NCI-H69 (cell line): ENCODE measurements at regions not wholly inside any gene's neighbourhood (a gene's known extent, or its start where the extent isn't known, plus 50 kb on each side); places are given as distances from the start of the nearest gene placed in this dataset.
A peak's percentile ranks its signal among the peaks of the same experiment; 100 is the strongest.

Experiments used
- DNase-seq: peaks from one replicate; lab custom pipeline; 2025; lab: John Stamatoyannopoulos, UW

DNA sequence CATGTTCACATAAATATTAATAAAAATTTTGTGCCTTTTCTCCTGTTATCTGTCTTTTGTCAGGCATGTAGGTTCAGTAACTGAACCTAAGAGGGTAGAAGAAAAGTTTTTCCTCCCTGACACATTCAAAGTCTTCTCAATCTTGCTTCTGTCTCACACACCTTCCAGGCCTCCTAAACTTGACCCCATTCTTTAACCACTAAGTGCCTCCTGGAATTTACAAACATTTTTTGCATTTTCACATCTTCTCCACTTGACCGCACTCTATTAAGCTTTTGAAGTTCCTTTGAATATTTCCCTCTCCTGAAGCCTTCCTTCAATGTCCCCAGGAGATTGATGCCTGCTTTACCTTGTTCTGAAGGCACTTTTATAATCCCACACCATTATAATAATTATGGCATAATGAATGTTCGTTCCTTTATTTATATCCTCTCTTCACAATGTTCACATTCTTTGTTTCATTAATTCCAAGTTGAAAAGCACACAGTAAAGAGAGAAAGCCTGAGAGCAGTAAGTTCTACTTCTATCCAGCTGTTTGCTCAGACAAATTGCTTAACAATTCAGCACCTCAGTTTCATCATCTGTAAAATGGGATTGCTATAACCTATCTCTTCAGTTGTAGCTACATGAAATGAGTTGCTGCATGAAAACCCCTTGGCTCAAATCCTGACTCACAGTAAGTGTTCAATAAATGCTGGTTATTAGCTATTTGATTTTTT, 184.8 kb upstream of the KLHL29 start:
- DNase-seq = no peak

DNA sequence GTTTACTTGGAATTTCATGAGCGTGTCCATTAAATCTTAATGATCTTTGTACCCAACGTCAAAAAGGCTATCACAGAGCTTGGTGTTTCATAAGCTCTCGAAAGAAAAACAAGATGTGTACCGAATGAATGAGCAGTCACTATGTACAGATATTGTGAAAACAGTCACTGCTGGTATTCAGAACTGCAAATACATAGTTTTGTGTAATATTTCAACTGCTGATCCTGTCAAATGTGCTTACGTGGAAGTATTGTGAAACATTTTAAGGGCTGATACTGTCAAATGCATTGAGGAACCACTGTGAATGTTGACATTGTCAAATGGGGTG, 184.2 kb upstream of the KLHL29 start:
- no peak for DNase-seq

DNA sequence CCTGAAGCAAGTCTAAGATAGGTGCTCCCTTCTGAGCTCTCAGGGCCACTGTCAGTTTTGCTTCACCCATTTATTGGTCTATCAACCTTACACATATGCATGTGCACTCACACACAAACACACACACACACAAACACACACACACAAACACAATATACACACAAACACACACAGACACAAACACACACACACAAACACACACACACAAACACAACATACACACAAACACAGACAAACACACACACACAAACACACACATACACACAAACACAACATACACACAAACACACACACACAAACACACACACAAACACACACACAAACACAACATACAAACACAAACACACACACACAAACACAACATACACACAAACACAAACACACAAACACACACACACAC, 181.6 kb upstream of the KLHL29 start:
- DNase-seq = no peak

DNA sequence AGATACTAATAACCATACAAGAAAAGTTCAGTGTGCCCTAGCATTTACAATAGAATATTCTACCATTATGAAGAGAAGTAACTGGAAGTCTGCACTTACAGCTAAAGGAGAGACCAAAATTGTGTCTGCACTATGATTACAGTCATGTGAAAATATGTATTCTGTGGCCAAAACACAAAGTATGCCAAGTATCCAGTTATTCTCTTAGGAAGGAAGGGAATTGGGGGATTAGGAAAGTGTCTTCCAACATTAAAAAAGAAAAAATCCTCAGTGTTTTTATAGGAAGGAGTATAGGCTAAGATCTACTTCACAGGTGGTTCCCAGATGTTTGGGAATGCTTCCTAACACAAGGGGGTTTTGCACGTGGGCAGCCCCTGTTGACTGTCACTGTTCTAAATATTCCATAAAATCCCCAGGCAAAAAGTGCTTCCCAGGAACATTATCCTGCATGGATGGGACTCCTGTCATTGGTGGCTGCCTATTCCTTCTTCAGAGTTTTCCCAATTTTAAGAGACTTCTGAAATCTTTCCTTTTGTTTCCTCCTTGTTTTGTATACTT, 180.2 kb upstream of the KLHL29 start:
- DNase-seq = no peak

DNA sequence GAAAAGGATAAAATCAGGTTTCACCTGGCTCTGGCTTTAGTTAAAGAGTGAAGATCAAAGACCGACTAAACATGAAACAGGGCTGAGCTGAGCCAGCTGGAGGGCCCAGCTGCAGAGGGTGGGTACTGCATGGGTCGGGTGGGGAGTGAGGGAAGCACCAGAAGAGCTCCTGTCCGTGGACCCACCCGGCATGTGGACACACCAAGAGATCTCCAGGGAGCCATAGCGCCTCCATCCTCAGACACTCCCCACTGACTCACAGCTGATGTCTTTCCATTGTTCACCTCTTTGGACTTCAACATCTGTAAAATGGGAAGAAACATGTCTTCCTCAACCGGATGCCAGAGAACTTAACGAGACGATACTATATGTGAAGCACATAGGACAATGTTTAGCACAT, 178.3 kb upstream of the KLHL29 start:
- DNase-seq = no peak

DNA sequence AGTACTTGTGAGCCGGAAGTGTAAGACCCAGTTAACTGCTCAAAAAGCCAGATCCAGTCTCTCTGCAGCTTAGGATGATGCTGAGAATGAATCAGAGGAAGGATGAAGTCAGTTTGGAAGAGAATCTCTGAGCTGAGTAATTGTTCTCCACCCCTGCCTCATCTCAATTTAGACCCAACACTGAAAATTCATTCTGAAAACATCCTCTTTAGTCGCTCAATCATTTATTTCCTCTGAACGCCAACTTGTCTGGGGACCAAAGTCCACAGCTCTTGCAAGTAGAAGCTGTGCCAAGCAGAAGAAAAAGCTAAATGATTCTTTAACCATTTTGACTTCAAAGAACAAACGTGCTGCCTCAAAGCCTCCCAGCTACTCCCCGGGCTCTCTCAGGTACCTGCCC, 177.1 kb upstream of the KLHL29 start:
- DNase-seq = no peak

DNA sequence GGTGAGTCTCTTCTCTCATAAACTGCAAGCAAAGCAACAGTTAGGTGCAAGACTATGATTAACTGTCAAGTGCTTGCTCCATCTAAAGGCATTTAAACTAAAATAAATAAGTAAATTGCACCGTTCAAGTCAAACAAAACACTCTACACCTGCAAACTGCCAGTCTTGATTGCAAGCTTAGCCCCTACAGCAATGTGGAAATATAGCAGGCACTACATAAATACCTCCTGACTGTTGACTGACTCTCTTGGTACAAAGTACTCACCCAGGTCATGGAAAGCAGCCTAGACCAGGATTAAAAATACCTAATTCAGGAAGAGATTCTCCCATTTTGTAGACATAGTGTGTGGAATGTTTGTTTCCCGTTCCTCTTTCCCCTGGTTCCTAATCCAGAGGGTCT, 176.6 kb upstream of the KLHL29 start:
- DNase-seq = peak; percentile 2

DNA sequence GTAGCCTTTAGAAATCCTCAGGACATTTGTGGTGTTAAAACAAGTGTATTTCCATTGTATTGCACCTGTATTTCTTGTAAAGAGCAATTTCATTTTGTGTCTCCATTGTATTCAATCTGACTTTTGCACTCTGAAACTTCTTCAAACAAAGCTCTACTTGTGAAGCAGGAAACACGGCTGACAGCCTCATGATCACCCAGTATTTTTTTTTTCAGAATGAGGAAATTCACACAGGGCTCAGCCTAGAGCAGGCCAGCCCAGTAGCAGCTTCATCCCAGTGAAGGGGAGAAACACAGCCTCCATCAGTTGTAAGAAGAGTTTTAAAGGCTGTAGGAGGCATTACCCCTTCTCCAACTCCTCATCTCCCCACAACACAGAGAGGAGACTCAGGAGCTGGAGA, 175.9 kb upstream of the KLHL29 start:
- no peak for DNase-seq

DNA sequence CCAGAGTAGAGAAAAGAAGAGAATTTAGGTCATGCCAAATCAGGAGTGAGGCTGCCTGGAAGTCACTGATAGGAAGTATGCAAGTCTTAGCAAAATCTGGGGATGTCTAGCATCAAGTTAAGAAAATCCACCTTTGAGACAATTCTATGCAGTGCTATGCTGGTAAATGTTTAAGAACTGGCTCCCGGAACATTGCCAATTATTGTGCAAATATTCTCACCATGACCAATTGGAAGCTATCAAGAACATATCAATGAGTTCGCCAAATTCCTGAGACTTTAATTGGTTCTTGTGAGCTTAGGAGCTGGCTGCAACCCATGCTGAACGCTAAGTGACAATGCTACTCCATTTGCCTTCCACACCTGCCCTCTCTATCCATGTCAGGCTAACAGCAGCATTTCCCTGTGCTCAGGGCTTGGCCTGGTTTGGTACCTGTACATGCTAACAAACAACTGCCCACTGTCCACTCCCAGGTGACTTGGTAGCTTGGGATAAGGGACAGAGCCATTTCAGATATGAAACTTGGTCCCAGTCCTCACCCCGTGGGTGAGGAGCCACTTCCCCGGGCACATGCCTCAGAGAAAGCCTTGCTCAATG, 172.9 kb upstream of the KLHL29 start:
- DNase-seq = no peak

DNA sequence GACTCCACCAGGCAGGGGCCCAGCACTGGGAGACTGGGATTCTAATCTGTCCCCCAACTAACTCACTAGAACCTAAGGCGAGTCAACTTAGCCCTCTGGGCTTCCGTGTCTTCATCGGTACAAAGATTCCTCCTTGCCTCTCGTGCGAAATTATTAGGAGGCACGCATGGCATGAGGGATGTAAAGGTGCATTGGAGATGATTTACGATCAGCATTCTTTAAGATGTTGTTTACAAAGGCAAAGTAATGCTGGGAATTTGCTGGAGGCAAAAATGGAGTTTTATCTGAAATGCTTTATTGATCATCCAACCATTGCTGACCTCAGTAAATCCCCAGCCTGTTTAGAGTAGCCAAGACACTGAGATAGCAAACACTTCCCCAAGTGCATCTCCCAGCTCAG, 171.8 kb upstream of the KLHL29 start:
- DNase-seq = no peak

DNA sequence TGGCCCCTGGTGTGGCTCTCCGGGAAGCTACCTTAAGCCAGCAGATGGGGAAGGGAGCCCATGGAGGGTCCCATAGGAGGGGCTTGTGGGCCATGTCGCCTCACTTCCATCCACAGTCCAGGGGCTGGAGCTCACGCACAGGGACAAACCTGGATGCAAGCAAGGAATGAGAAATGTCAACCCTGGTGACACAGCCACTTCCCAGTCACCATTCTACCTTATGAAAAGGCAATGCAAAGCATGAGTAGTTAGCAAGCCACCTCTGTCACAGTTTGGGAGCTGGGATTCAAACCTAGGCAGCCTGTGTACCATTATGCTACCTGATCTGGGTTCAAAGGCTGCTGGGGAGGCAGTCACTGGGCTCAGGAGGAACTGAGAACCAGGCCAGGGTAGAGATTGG, 170.0 kb upstream of the KLHL29 start:
- DNase-seq = no peak

DNA sequence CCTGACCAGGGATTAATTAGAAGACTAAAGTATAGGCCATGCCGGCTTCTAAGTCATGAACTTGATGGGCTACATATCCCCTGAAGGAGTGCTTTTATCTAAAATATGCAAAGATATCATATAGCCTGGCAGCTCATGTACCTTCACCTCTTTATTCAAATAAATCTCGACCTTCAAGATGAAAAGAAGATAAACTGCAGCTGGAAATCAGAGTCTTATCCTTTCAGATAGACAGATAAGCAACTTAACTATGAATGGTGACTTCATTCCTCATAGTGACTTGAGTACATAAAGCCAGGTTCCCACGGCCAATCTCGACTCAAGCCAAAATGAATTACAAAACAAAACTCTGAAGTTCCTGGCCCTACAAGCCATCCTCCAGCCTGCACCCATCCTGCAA, 165.3 kb upstream of the KLHL29 start:
- DNase-seq = no peak

DNA sequence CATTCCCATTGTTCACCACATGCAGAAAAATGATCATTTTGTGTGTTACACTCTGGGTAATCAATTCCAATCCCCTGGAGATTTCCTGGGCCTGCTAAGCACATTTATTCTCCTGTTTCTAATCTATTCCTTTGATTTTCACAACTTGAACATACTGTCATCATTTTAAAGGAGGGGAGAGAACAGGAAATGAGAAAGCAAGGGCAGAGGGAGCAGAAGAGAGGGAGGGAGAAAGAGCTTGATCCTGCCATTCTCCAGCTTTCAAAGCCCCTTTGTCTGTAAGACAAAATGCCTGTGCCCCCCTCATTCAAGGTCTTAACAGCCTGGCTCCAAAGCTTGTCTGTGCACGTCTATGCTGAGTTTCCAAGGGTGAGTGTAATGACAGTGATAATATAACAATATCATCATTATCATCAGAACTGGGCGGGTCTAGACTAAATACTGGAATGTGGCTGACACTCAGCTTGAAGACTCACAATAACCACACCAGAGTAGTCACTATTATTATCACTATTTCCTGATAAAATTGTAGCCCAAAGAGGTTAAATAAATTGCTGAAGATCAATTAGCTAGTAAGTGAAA, 164.4 kb upstream of the KLHL29 start:
- DNase-seq = peak; percentile 44

DNA sequence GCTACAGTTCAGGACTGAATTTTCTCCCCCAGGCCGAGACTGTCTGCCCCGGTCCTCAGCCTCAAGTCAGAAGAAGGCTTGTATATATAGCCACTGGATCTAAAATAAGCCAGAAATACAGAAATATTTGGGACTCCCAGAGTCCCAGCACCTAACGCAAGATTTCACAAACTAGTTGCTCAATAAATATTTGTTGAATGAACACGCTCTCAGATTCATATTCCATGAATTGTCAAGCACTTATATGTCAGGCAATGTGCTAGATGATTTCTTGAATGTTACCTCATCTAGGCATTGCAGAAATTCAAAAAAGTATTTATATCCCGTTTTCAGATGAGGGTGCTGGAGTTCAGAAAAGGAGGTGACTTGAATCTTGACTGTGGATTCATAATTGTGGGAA, 163.7 kb upstream of the KLHL29 start:
- DNase-seq = no peak

DNA sequence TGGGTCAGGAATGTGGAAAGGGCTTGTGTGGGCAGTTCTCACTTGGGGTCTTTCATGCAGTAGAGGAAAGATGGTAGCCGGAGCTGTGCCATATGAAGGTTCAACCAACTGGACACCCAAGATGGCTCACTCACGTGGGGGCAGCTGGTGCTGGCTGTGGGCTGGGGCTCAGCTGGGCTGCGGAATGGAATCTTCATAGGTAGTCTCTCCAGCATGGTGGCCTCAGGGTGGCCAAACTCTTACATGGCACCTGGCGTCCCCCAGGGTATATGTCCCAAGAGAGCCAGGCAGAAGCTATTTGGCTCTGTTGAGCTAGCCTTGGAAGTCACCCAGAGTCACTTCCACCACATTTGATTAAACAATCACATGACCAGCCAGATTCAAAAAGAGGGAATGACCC, 163.1 kb upstream of the KLHL29 start:
- no peak for DNase-seq

DNA sequence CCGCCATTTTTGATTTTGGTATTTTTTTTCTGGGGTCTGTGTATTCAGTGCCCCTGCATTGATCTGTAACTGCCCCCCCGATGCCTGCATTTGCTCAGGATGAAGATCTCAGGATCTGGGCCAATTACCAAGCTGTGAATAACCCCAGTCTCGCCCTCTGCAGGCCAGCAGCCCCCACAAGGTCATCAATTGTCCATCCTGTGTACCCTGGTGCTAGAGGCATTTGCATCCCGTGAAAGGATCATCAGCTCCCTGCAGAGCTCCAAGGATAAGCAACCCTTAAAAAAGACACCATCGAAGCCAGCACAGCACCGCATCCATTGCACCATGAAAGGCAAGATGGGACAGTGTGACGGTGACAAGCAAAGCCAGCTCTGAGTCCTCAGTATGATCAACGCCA, 154.1 kb upstream of the KLHL29 start:
- DNase-seq = no peak

DNA sequence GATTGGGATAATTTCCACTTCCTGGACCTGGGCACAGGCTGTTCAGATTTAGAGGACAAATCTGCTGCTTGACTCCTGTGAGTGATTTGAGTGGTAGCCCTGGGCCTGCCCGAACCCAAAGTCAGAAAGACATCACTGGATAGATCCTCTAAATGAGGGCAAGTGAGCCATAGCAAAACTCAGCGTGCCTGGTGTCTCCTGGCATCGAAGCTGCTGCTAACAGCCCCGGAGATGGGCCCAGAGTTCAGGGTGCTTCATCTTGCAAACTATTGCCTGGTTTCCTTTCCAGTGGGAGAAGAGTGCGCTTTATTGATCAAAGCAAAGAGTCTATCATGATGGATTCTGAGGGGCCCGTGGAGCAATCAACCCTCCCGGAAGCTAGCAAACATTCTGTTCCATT, 153.1 kb upstream of the KLHL29 start:
- DNase-seq = no peak

DNA sequence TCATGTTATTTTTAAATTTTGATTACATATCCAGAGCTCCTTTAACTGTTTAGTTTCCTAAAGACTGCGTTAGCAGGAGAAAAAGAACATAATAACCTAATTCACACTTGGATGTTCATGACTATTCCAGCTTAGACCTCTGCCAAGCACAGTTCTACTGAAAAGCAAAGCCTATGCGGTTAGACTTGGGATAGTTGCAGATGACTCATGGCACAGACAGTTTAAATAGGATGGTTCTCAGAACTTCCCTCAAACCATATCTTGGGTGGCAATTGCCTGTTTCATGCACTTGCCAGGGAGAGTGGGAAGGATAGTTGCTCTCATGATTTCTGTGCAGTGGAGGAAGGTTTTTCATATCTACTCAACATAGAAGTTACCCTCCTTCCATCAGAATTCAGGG, 149.7 kb upstream of the KLHL29 start:
- DNase-seq = no peak

DNA sequence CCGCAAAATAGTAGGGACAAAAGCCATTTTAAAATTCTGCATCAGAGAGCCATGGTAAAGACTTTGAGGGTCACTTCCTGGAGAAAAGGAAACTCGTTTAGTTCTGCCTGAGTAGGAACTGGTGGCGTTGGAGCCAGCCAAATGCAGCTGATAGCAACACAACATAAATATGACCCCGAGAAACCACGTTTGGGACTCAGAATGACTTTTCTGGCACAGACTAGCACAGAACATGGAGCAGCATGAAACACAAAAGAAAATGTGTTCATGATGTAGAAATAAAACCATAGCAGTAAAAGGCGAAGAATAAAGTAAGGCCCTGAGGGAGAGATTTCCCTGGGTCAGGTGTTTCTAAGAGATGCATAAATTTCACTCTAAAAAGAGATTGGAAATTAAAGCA, 149.2 kb upstream of the KLHL29 start:
- DNase-seq = no peak

DNA sequence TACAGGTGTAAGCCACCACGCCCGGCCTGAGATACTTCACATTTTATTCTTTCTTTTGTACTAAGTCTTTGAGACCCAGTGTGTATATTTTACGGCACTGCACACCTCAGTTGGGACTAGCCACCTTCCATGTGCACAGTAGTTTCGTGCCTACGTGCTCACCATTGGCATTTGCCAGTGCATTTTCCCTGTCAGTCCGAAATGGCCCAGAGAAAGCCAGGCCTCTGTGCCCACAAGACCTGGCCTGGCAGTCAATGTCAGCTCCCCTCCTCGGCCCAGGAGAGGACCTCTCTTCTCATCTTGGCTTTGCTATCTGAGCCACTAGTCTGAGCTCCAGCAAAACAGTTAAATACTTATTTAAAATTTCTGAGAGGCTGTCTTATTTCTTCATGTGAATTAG, 147.8 kb upstream of the KLHL29 start:
- no peak for DNase-seq

DNA sequence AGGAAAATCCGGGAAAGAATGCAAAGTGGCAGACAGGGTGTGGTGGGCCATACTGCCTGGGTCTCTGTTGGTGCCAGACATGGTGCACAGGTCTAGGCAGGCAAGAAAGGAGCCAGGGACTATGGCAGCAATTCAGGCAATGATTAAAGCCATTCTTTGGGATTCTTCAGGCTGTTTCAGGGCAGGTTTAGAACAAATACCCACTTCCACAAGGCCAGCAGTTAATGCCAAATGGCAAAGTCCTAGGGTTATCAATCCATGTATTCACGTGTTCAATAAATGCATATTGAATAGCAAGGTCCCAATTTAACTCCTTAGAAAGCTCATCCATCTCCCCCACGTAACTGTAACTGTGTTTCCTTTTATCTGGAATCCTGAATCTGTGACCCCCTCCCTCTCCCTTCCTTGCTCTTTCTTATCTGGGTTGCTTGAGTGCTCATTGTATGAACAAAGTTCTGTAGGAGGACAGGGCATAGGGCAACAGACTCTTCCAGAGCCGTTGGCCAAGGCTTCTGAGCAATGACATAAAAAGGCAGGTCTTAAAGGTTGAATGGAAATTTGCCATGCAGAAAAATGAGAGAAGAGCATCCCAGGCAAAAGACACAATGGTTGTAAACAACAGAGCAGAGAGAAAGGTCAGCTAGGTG, 146.8 kb upstream of the KLHL29 start:
- DNase-seq = no peak

DNA sequence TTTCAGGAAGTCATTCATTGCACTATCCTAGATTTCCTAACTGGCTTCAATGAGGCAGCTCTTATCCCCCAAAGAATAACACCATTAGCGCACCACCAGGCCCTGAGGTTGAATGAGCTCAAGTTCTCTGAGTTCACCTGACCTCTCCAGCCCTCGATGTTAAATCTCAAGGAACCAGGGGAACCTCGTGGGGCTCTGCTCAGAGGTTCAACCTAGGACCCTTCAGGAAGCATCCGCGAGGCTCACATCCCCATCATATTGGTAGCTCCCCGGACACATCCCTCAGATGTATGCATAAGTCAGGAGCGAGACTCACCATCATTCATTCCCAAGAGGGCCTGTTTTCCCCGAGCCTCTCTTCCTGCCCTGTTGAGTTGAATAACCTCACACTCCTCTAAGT, 145.6 kb upstream of the KLHL29 start:
- DNase-seq = no peak

DNA sequence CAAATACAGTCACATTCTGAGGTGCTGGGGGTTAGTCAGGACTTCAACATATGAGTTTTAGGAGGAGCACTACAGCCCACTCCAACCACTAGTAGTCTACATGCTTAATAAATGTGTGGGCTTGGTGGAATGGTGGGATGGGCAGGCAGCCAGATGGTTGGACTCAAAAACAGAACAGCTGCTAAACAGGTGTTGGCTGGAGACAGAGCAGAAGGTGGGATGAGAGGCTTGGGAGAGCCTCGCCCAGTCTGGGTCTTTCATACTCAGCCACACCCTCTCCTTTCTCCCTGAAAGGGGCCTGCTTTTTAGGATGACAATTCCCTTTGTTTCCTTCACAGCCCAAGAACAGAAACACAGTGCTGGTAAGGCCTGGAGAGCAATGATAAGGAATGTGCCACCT, 143.9 kb upstream of the KLHL29 start:
- peak; percentile 87 for DNase-seq
